NB4 (cell line): ENCODE measurements at regions not wholly inside any gene's neighbourhood (a gene's known extent, or its start where the extent isn't known, plus 50 kb on each side); places are given as distances from the start of the nearest gene placed in this dataset.

Source experiments
- DNase-seq: peaks from one replicate; pipeline ENCODE4 v3.0.0; 2010; ENCODE audit warnings: low read depth
- H3K4me3 ChIP-seq: one replicate; pipeline ENCODE4 v1.5.1; 2011; ENCODE audit warnings: mild to moderate bottlenecking, low read depth, low read length, moderate library complexity
- MYC ChIP-seq: IDR thresholded peaks from 2 replicates; pipeline ENCODE4 v1.6.1; 2011; ENCODE audit warnings: low read depth, low read length
- POLR2A ChIP-seq: IDR thresholded peaks from 2 replicates; pipeline ENCODE4 v1.6.1; 2011; ENCODE audit warnings: mild to moderate bottlenecking; ENCODE audit not compliant: insufficient read length; ENCODE audit errors: extremely low read depth
- TF ChIP-seq, protein P1 (sequence below): IDR thresholded peaks from one replicate; pipeline ENCODE4 v1.5.1; 2012; ENCODE audit warnings: low read depth, low read length
- TF ChIP-seq, protein P2 (sequence below): IDR thresholded peaks from 2 replicates; pipeline ENCODE4 v1.6.1; 2011; ENCODE audit warnings: low read depth, low read length

- no peak for TF ChIP-seq POLR2A
- no peak for TF ChIP-seq MYC
- TF ChIP-seq, protein P1, sequence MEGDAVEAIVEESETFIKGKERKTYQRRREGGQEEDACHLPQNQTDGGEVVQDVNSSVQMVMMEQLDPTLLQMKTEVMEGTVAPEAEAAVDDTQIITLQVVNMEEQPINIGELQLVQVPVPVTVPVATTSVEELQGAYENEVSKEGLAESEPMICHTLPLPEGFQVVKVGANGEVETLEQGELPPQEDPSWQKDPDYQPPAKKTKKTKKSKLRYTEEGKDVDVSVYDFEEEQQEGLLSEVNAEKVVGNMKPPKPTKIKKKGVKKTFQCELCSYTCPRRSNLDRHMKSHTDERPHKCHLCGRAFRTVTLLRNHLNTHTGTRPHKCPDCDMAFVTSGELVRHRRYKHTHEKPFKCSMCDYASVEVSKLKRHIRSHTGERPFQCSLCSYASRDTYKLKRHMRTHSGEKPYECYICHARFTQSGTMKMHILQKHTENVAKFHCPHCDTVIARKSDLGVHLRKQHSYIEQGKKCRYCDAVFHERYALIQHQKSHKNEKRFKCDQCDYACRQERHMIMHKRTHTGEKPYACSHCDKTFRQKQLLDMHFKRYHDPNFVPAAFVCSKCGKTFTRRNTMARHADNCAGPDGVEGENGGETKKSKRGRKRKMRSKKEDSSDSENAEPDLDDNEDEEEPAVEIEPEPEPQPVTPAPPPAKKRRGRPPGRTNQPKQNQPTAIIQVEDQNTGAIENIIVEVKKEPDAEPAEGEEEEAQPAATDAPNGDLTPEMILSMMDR = no peak
- TF ChIP-seq, protein P2, sequence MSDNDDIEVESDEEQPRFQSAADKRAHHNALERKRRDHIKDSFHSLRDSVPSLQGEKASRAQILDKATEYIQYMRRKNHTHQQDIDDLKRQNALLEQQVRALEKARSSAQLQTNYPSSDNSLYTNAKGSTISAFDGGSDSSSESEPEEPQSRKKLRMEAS = no peak
- DNase-seq = no peak
- H3K4me3 ChIP-seq = no peak overlapping the region
These were observed 116.3 kb upstream of the SOD1 start for GRCh38 chr21:31543191-31543590.

DNA sequence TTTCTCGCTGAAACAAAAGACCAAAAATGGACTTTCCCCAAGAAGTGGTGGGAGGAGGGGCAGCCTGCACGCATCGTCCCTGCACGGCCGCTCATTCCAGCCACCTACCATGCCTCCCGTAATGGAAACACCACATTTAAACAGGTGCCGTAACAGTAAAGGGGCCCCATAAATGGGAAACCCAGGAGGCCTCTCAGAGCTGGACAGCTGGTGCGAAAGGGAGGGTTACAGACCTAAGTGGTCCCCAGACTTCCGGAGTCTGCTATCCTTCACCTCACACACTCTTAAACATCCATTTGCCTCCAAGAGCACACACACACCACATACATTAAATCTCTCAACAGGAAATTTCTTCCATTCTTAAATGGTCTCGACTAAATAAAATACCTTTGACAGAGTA lies 120.7 kb upstream of the SOD1 start:
- no peak overlapping the region for H3K4me3 ChIP-seq
- DNase-seq = no peak
- TF ChIP-seq, protein P2 = no peak
- TF ChIP-seq MYC (no peak), POLR2A (no peak)
- TF ChIP-seq, protein P1 = no peak

DNA sequence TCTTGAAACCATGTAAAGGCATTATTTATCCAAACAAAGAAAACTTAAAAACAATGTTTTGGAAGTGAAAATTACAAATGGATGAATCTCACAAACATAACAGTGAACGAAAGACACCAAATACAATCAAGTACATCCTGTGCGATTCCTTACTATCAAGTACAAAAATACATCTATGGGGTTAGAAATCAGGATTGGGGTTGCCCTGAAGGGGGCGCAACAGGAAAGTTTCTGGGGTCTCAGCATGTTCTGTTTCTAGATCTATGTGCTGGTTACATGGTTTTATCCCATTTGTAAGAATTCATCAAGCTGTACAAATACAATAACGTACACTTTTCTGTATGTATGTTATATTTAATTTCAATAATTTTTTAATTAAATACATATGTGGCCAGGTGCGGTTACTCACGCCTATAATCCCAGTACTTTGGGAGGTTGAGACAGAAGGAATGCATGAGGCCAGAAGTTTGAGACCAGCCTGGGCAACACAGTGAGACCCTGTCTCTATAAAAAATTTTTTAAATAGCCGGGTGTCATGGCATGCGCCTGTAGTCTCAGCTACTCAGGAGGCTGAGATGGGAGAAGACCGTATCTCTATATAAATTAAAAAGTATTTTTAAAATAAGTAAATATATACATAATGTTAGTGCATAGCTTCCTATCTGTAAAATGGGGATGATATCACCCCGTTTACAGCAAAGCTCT lies 121.5 kb upstream of the SOD1 start:
- TF ChIP-seq, protein P1 = peak; percentile 30
- no peak for TF ChIP-seq POLR2A
- no peak overlapping the region for H3K4me3 ChIP-seq
- DNase-seq = peak; percentile 19

DNA sequence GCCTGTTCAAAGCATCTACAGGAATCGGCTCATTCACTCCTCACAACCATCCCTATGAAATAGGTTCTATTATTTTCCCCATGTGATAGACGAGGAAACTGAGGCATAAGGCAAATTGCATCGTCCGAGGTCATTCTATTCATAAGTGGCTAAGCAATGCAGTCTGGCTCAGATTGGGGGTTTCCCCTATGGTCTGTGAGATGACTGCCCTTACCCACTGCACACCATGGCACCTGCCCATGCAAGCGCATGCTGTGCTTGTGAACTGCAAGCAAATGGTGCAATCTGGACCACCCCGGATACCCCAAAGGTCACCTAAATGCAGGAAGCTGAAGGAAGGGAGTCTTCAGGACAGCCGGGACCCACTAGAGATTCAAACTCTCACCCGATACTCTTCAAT lies 123.4 kb upstream of the SOD1 start:
- no peak overlapping the region for H3K4me3 ChIP-seq
- no peak for DNase-seq
- TF ChIP-seq, protein P1 = no peak
- TF ChIP-seq, protein P2 = no peak
- TF ChIP-seq POLR2A (no peak), MYC (no peak)

DNA sequence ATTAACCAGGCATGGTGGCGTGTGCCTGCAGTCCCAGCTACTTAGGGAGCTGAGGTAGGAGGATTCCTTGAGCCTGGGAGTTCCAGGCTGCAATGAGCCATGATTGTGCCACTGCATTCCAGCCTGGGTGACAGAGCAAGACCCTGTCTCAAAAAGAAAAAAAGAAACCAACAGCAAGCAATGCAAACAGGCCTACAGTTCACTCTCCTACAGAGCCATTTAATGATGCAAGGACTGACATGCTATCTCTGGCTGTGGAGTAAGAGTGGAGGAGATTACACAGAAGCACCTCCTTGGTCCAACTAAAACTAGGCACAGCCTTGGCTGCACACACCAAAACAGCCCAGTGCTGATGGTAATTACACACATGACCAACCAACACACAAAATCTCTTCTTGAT lies 127.5 kb upstream of the SOD1 start:
- H3K4me3 ChIP-seq = no peak overlapping the region
- TF ChIP-seq, protein P2 = no peak
- TF ChIP-seq, protein P1 = no peak
- TF ChIP-seq POLR2A (no peak), MYC (no peak)
- DNase-seq = no peak
